ENCODE measurements at regions not wholly inside any gene's neighbourhood (a gene's known extent, or its start where the extent isn't known, plus 50 kb on each side); places are given as distances from the start of the nearest gene placed in this dataset.

DNA sequence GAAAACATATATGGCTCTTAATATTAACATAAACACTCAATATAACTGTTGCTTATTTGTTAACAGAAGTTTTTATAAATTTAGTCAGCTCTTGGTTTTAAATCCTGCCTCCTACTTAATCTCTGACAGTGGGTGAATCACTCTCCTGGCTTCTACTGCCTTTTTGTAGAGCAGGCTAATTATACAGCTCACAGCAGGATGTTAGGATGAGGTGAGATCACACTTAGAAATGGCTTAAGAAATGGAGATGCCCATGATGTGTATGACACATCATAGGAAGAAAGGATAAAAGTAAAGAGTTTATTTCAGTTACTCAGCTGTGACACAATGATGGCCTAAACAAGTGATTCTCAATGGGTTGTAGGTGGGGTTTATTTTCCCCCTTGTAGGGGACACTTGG is 345.6 kb downstream of the SPRY2 start:
- Histone ChIP-seq H3K18ac (ENCODE audit: low read depth, low read length) (no peak overlapping the region; the same call in 1 of the 2 replicates), H4K91ac (ENCODE audit: insufficient read depth, low read depth, low read length) (no peak overlapping the region), H2AFZ (replicated peaks; ENCODE audit: low read length, poor library complexity) (no peak overlapping the region), H2BK120ac (ENCODE audit: low read depth, low read length) (no peak overlapping the region), H3K4me2 (ENCODE audit: low read depth, low read length) (no peak overlapping the region), H2BK15ac (ENCODE audit: low read depth, low read length) (no peak overlapping the region), H3K23ac (ENCODE audit: low read depth, low read length) (no peak overlapping the region), H3K14ac (replicated peaks; ENCODE audit: low read depth, low read length) (no peak overlapping the region), H4K20me1 (ENCODE audit: insufficient read depth, low read length) (no peaks in the 10 kb centered on the region), H4K5ac (ENCODE audit: low read depth, low read length) (no peak overlapping the region), H3K27ac (ENCODE audit: insufficient read depth, low read length) (no peak overlapping the region), H3K27me3 (ENCODE audit: control insufficient read depth, insufficient read depth, low read length) (no peaks in the 10 kb centered on the region), H3K4me1 (ENCODE audit: control insufficient read depth, insufficient read depth, low read length) (peaks cover 9% of the 10 kb centered on the region; the same call in 1 of the 2 replicates), H2AK9ac (replicated peaks; ENCODE audit: low read depth, low read length, poor library complexity) (no peak overlapping the region), H3K9ac (ENCODE audit: low read depth, low read length) (no peak overlapping the region), H2AK5ac (ENCODE audit: low read depth, low read length) (no peak overlapping the region), H3K9me1 (ENCODE audit: insufficient read depth, low read length) (no peaks in the 10 kb centered on the region; the same call in 1 of the 2 replicates), H3K4me3 (ENCODE audit: insufficient read depth, low read depth, low read length) (no peak overlapping the region), H4K8ac (ENCODE audit: low read depth in 2 of 2, low read length in 2 of 2) (no peak overlapping the region), H3K79me1 (ENCODE audit: low read depth in 1 of 2, low read length in 2 of 2) (no peaks in the 10 kb centered on the region; a peak in 1 of 4 replicates), H2BK20ac (ENCODE audit: low read depth, low read length) (no peak overlapping the region), H3K36me3 (ENCODE audit: control insufficient read depth, insufficient read depth, low read length) (no peaks in the 10 kb centered on the region), H3K9me3 (ENCODE audit: control insufficient read depth, insufficient read depth, low read length) (no peaks in the 10 kb centered on the region), H3K56ac (ENCODE audit: extremely low read depth, insufficient read depth, low read length) (no peak overlapping the region), H2BK5ac (ENCODE audit: low read depth, low read length, poor library complexity, severe bottlenecking) (peak overlapping the region; percentile 30), H3K4ac (ENCODE audit: low read depth, low read length) (no peak overlapping the region)
- intact Hi-C loops (cut with micrococcal nuclease) (no loop called here), in situ Hi-C loops (cut with MboI; ENCODE audit: low sequenced_read_pairs) (no loop called here), dilution Hi-C loops (cut with HindIII; ENCODE audit: low sequenced_read_pairs, unreplicated experiment) (no loop called here)
- BruUV-seq (replicated peaks), result no TSS peak
- ChIA-PET CTCF (no interaction called here), POLR2A (ENCODE audit: unreplicated experiment) (no interaction called here)
- DNase-seq (peak; percentile 85), ATAC-seq (ENCODE audit: low read depth) (peak; percentile 85)
- TF ChIP-seq RFX5 (IDR thresholded peaks at IDR 0.05; ENCODE audit: low read depth, low read length) (no peak), CHD1 (IDR thresholded peaks at IDR 0.05; ENCODE audit: low read depth, low read length) (no peak), NFE2L2 (IDR thresholded peaks at IDR 0.05; ENCODE audit: low read depth, low read length) (no peak), MXI1 (IDR thresholded peaks at IDR 0.05; ENCODE audit: borderline replicate concordance, low read depth, low read length) (no peak), BHLHE40 (IDR thresholded peaks at IDR 0.05; ENCODE audit: low read depth, low read length) (peak; percentile 59; the same call in 1 of the 2 replicates), MAZ (IDR thresholded peaks at IDR 0.05; ENCODE audit: borderline replicate concordance, low read depth, low read length) (no peak), MAFK (IDR thresholded peaks at IDR 0.05; ENCODE audit: low read depth, low read length) (0 out of 2 replicates have a peak, but pooled peaks have one; percentile 2), RCOR1 (IDR thresholded peaks at IDR 0.05; ENCODE audit: insufficient replicate concordance, low read length) (peak; percentile 55), FOS (IDR thresholded peaks at IDR 0.05; ENCODE audit: low read depth, low read length) (peak; percentile 48), SMC3 (IDR thresholded peaks at IDR 0.05; ENCODE audit: low read depth, low read length) (no peak), POLR2A (IDR thresholded peaks at IDR 0.05; ENCODE audit: low read depth, low read length) (no peak)
- TF ChIP-seq, protein P1, sequence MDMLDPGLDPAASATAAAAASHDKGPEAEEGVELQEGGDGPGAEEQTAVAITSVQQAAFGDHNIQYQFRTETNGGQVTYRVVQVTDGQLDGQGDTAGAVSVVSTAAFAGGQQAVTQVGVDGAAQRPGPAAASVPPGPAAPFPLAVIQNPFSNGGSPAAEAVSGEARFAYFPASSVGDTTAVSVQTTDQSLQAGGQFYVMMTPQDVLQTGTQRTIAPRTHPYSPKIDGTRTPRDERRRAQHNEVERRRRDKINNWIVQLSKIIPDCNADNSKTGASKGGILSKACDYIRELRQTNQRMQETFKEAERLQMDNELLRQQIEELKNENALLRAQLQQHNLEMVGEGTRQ (IDR thresholded peaks at IDR 0.05; ENCODE audit: low read depth, low read length), result no peak
- TF ChIP-seq, protein P2, sequence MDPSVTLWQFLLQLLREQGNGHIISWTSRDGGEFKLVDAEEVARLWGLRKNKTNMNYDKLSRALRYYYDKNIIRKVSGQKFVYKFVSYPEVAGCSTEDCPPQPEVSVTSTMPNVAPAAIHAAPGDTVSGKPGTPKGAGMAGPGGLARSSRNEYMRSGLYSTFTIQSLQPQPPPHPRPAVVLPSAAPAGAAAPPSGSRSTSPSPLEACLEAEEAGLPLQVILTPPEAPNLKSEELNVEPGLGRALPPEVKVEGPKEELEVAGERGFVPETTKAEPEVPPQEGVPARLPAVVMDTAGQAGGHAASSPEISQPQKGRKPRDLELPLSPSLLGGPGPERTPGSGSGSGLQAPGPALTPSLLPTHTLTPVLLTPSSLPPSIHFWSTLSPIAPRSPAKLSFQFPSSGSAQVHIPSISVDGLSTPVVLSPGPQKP (IDR thresholded peaks at IDR 0.05; ENCODE audit: borderline replicate concordance, low read depth, low read length), result no peak

Measured in IMR-90 (cell line).